Neuronal stem cell (in vitro differentiated cells): ENCODE measurements at regions not wholly inside any gene's neighbourhood (a gene's known extent, or its start where the extent isn't known, plus 50 kb on each side); places are given as distances from the start of the nearest gene placed in this dataset.

Experiments
- DNase-seq: peaks from one replicate; pipeline ENCODE4 v3.0.0-alpha.2; 2013; ENCODE audit warnings: low spot score
- H2AFZ ChIP-seq: one replicate; pipeline ENCODE4 v1.6.1; 2013; ENCODE audit warnings: mild to moderate bottlenecking, low read length, inconsistent platforms
- H2AK5ac ChIP-seq: 2 replicates; pipeline ENCODE4 v1.6.1; 2013; ENCODE audit warnings: low read depth, mild to moderate bottlenecking, inconsistent platforms, low read length, moderate library complexity, mixed read lengths
- H2BK120ac ChIP-seq: 2 replicates; pipeline ENCODE4 v1.6.1; 2013; ENCODE audit warnings: low read depth, mild to moderate bottlenecking, inconsistent platforms, low read length, moderate library complexity, mixed read lengths
- H2BK12ac ChIP-seq: one replicate; pipeline ENCODE4 v1.6.1; 2013; ENCODE audit warnings: low read length, inconsistent platforms
- H2BK15ac ChIP-seq: 2 replicates; pipeline ENCODE4 v1.6.1; 2013; ENCODE audit warnings: mild to moderate bottlenecking, low read length, inconsistent platforms, mixed read lengths
- H2BK5ac ChIP-seq: one replicate; pipeline ENCODE4 v1.6.1; 2013; ENCODE audit warnings: inconsistent platforms, mild to moderate bottlenecking, low read length, moderate library complexity
- H3K14ac ChIP-seq: one replicate; pipeline ENCODE4 v1.6.1; 2013; ENCODE audit warnings: low read length, inconsistent platforms
- H3K18ac ChIP-seq: 2 replicates; pipeline ENCODE4 v1.6.1; 2013; ENCODE audit warnings: low read length, inconsistent platforms
- H3K23ac ChIP-seq: 2 replicates; pipeline ENCODE4 v1.6.1; 2013; ENCODE audit warnings: low read depth, mild to moderate bottlenecking, mixed read lengths, low read length, inconsistent platforms; ENCODE audit not compliant: poor library complexity
- H3K27ac ChIP-seq: replicated peaks from 3 replicates; pipeline ENCODE4 v1.5.1; 2013; ENCODE audit warnings: low read length, inconsistent platforms
- H3K27me3 ChIP-seq, 3 experiments: 2 replicates each; pipeline ENCODE4 v1.6.1; 2013; ENCODE audit warnings: low read length in 3 of 3, mild to moderate bottlenecking in 2 of 3, inconsistent platforms in 1 of 3, low read depth in 1 of 3, mixed read lengths in 1 of 3, moderate library complexity in 1 of 3; ENCODE audit not compliant: control insufficient read depth in 3 of 3, insufficient read depth in 3 of 3
- H3K36me3 ChIP-seq, 2 donors: replicated peaks in 1 of 2; 2 replicates each; pipeline ENCODE4 v1.6.1; 2013; ENCODE audit warnings: low read length in 2 of 2; ENCODE audit not compliant: control insufficient read depth in 2 of 2, insufficient read depth in 2 of 2
- H3K4ac ChIP-seq: 2 replicates; pipeline ENCODE4 v1.6.1; 2013; ENCODE audit warnings: inconsistent platforms, mild to moderate bottlenecking, low read length, moderate library complexity
- H3K4me1 ChIP-seq, 2 donors: 1 replicate in 1 of 2; 2 replicates in 1 of 2; pipeline ENCODE4 v1.6.1; 2013; ENCODE audit warnings: low read length in 2 of 2, low read depth in 1 of 2; ENCODE audit not compliant: control insufficient read depth in 2 of 2, insufficient read depth in 1 of 2
- H3K4me2 ChIP-seq: one replicate; pipeline ENCODE4 v1.6.1; 2013; ENCODE audit warnings: mild to moderate bottlenecking, low read length, inconsistent platforms; ENCODE audit not compliant: insufficient read depth, poor library complexity, severe bottlenecking
- H3K4me3 ChIP-seq, 2 donors: 2 replicates each; pipeline ENCODE4 v1.5.1; 2013; ENCODE audit warnings: low read length in 2 of 2, mild to moderate bottlenecking in 2 of 2, inconsistent platforms in 1 of 2, moderate library complexity in 1 of 2
- H3K79me1 ChIP-seq: one replicate; pipeline ENCODE4 v1.6.1; 2013; ENCODE audit warnings: low read depth, mild to moderate bottlenecking, inconsistent platforms, low read length, moderate library complexity
- H3K9ac ChIP-seq: one replicate; pipeline ENCODE4 v1.6.1; 2013; ENCODE audit warnings: mild to moderate bottlenecking, low read depth, low read length, inconsistent platforms; ENCODE audit not compliant: poor library complexity
- H3K9me3 ChIP-seq, 2 donors: replicated peaks in 1 of 2; 2 replicates each; pipeline versions ENCODE3 to v1.6.1; 2013; ENCODE audit warnings: low read length in 2 of 2, mild to moderate bottlenecking in 2 of 2, inconsistent platforms in 1 of 2, low read depth in 1 of 2, mixed read lengths in 1 of 2, moderate library complexity in 1 of 2; ENCODE audit not compliant: control insufficient read depth in 2 of 2, insufficient read depth in 1 of 2
- H4K8ac ChIP-seq: one replicate; pipeline ENCODE4 v1.6.1; 2013; ENCODE audit warnings: low read depth, mild to moderate bottlenecking, inconsistent platforms, low read length, moderate library complexity
- H4K91ac ChIP-seq: one replicate; pipeline ENCODE4 v1.6.1; 2013; ENCODE audit warnings: low read length, low read depth, mild to moderate bottlenecking, inconsistent platforms; ENCODE audit not compliant: poor library complexity
- WGBS, 2 donors: extraction: QIAGEN DNeasy Blood & Tissue Kit; methylation state at CpG; one replicate each; pipeline ENCODE4 v1.1.7; 2013; ENCODE audit warnings: missing lambda C conversion rate in 2 of 2, mixed read lengths in 1 of 2; ENCODE audit not compliant: insufficient read length in 2 of 2, insufficient replicate concordance in 1 of 2; ENCODE audit errors: extremely low coverage in 2 of 2; 5-methylcytosine and 5-hydroxymethylcytosine counted together

GRCh38 chr7:106553446-106553836 is 107.5 kb downstream of the CCDC71L start:
- Histone ChIP-seq H3K27me3 (no peaks in the 10 kb centered on the region), H3K27ac (no peak overlapping the region), H2BK12ac (no peak overlapping the region), H3K9ac (no peak overlapping the region), H3K4me2 (no peak overlapping the region), H2AFZ (no peak overlapping the region), H3K4ac (no peak overlapping the region), H3K9me3 (no peaks in the 10 kb centered on the region), H3K4me1 (no peaks in the 10 kb centered on the region), H3K79me1 (no peaks in the 10 kb centered on the region), H3K18ac (no peak overlapping the region), H2BK5ac (no peak overlapping the region), H3K36me3 (no peaks in the 10 kb centered on the region), H2BK15ac (no peak overlapping the region), H3K23ac (no peak overlapping the region), H4K91ac (no peak overlapping the region), H2AK5ac (no peak overlapping the region), H3K14ac (no peak overlapping the region), H4K8ac (no peak overlapping the region), H2BK120ac (no peak overlapping the region), H3K4me3 (no peak overlapping the region)
- no peak for DNase-seq
- WGBS, 2 donors = no CpG with 5 or more reads among the region's 3 CpGs

GRCh38 chr7:106552645-106553445 is 108.1 kb downstream of the CCDC71L start:
- H2AFZ ChIP-seq = no peak overlapping the region
- no peak overlapping the region for H3K9ac ChIP-seq
- no peak overlapping the region for H3K27ac ChIP-seq
- H2BK5ac ChIP-seq = no peak overlapping the region
- H3K23ac ChIP-seq = no peak overlapping the region
- no peaks in the 10 kb centered on the region for H3K36me3 ChIP-seq
- no peak overlapping the region for H2AK5ac ChIP-seq
- no peak overlapping the region for H3K18ac ChIP-seq
- no peak overlapping the region for H3K4me3 ChIP-seq
- DNase-seq = no peak
- no peaks in the 10 kb centered on the region for H3K4me1 ChIP-seq
- H3K27me3 ChIP-seq = no peaks in the 10 kb centered on the region
- WGBS, 2 donors = no CpG with 5 or more reads among the region's 5 CpGs
- no peak overlapping the region for H4K91ac ChIP-seq
- no peak overlapping the region for H2BK120ac ChIP-seq
- no peak overlapping the region for H3K4ac ChIP-seq
- H2BK15ac ChIP-seq = no peak overlapping the region
- no peak overlapping the region for H2BK12ac ChIP-seq
- H3K9me3 ChIP-seq = no peaks in the 10 kb centered on the region
- no peak overlapping the region for H3K14ac ChIP-seq
- no peaks in the 10 kb centered on the region for H3K79me1 ChIP-seq
- no peak overlapping the region for H3K4me2 ChIP-seq
- H4K8ac ChIP-seq = no peak overlapping the region

- Histone ChIP-seq H3K27me3 (no peaks in the 10 kb centered on the region), H3K4ac (no peak overlapping the region), H3K18ac (no peak overlapping the region), H2BK5ac (no peak overlapping the region), H3K79me1 (no peaks in the 10 kb centered on the region), H2AK5ac (no peak overlapping the region), H3K4me3 (no peak overlapping the region), H3K36me3 (no peaks in the 10 kb centered on the region), H3K23ac (no peak overlapping the region), H2BK12ac (no peak overlapping the region), H3K4me2 (no peak overlapping the region), H3K4me1 (no peaks in the 10 kb centered on the region), H2BK120ac (no peak overlapping the region), H3K27ac (no peak overlapping the region), H2BK15ac (no peak overlapping the region), H3K14ac (no peak overlapping the region), H4K91ac (no peak overlapping the region), H3K9me3 (no peaks in the 10 kb centered on the region), H3K9ac (no peak overlapping the region), H4K8ac (no peak overlapping the region), H2AFZ (no peak overlapping the region)
- DNase-seq = no peak
- WGBS, 2 donors = no CpG with 5 or more reads among the region's 1 CpG
These were observed 109.0 kb downstream of the CCDC71L start for GRCh38 chr7:106551936-106552335.

- Histone ChIP-seq H2BK15ac (no peak overlapping the region), H3K4me1 (no peaks in the 10 kb centered on the region), H3K14ac (no peak overlapping the region), H2BK5ac (no peak overlapping the region), H3K4me3 (no peak overlapping the region), H4K8ac (no peak overlapping the region), H3K18ac (no peak overlapping the region), H3K9ac (no peak overlapping the region), H2BK120ac (no peak overlapping the region), H2AFZ (no peak overlapping the region), H3K27me3 (no peaks in the 10 kb centered on the region), H4K91ac (no peak overlapping the region), H3K79me1 (no peaks in the 10 kb centered on the region), H3K9me3 (no peaks in the 10 kb centered on the region), H3K23ac (no peak overlapping the region), H3K4me2 (no peak overlapping the region), H3K36me3 (no peaks in the 10 kb centered on the region), H2BK12ac (no peak overlapping the region), H2AK5ac (no peak overlapping the region), H3K4ac (no peak overlapping the region), H3K27ac (no peak overlapping the region)
- DNase-seq = no peak
These were observed 112.5 kb downstream of the CCDC71L start for GRCh38 chr7:106548491-106548890.
